GM19043 (cell line): ENCODE measurements at regions not wholly inside any gene's neighbourhood (a gene's known extent, or its start where the extent isn't known, plus 50 kb on each side); places are given as distances from the start of the nearest gene placed in this dataset.

Experiments
- ATAC-seq: cut with Tn5 transposase; IDR thresholded peaks from one replicate; pipeline ENCODE4 v1.9.1; 2021; ENCODE audit warnings: low read depth; ENCODE audit not compliant: unreplicated experiment

GRCh38 chr20:11810311-11811083 is 107.2 kb upstream of the BTBD3 start:
- ATAC-seq, result no peak

- no peak for ATAC-seq
Measured at GRCh38 chr20:11813106-11813890, 104.4 kb upstream of the BTBD3 start.

- no peak for ATAC-seq
Measured at GRCh38 chr20:11814267-11814666, 103.4 kb upstream of the BTBD3 start.

- no peak for ATAC-seq
Measured at GRCh38 chr20:11820838-11821237, 96.9 kb upstream of the BTBD3 start.

GRCh38 chr20:11822540-11822794 is 95.2 kb upstream of the BTBD3 start:
- no peak for ATAC-seq

- no peak for ATAC-seq
Measured at GRCh38 chr20:11826334-11826733, 91.4 kb upstream of the BTBD3 start.

- no peak for ATAC-seq
Measured at GRCh38 chr20:11832397-11832796, 85.3 kb upstream of the BTBD3 start.

GRCh38 chr20:11832851-11833250 is 84.8 kb upstream of the BTBD3 start:
- no peak for ATAC-seq

- ATAC-seq, result no peak
Measured at GRCh38 chr20:11833825-11834224, 83.9 kb upstream of the BTBD3 start.

GRCh38 chr20:11838076-11838636 is 79.5 kb upstream of the BTBD3 start:
- no peak for ATAC-seq

GRCh38 chr20:11841972-11842461 is 75.7 kb upstream of the BTBD3 start:
- no peak for ATAC-seq

GRCh38 chr20:11843289-11843688 is 74.4 kb upstream of the BTBD3 start:
- ATAC-seq, result no peak

GRCh38 chr20:11844691-11845090 is 73.0 kb upstream of the BTBD3 start:
- no peak for ATAC-seq

GRCh38 chr20:11845340-11845739 is 72.4 kb upstream of the BTBD3 start:
- ATAC-seq, result no peak

- no peak for ATAC-seq
Measured at GRCh38 chr20:11846131-11846530, 71.6 kb upstream of the BTBD3 start.

GRCh38 chr20:11847827-11848226 is 69.9 kb upstream of the BTBD3 start:
- ATAC-seq, result no peak

GRCh38 chr20:11849270-11849915 is 68.3 kb upstream of the BTBD3 start:
- no peak for ATAC-seq

GRCh38 chr20:11849976-11850670 is 67.6 kb upstream of the BTBD3 start:
- ATAC-seq, result no peak

- ATAC-seq, result no peak
Measured at GRCh38 chr20:11850901-11851300, 66.8 kb upstream of the BTBD3 start.

GRCh38 chr20:11851646-11852045 is 66.0 kb upstream of the BTBD3 start:
- ATAC-seq, result no peak

- no peak for ATAC-seq
Measured at GRCh38 chr20:11852189-11852588, 65.5 kb upstream of the BTBD3 start.
